ENCODE measurements at regions not wholly inside any gene's neighbourhood (a gene's known extent, or its start where the extent isn't known, plus 50 kb on each side); places are given as distances from the start of the nearest gene placed in this dataset.

DNA sequence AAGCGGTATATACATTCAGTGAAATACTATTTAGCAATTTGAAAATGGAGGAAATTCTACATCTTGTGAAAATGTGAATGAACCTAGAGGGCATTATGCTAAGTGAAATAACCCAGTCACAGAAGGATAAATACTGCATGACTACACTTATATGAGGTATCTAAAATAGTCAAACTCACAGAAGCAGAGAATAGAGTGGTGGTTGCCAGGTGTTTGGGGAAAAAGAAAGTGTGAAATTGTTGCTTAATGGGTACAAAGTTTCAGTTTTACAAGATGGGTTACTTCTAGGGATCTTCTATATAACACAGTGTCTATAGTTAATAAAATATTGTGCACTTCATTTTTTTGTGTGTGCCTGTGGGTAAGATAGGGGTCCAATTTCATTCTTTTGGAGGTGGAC is 1152.0 kb downstream of the EPHA7 start:
- H3K9me3 ChIP-seq (ENCODE audit: low read depth, low read length, poor library complexity, severe bottlenecking), result no peaks in the 10 kb centered on the region
- ChIA-PET POLR2A (ENCODE audit: low non-redundant PET) (no interaction called here), CTCF (no interaction called here)
- no peak for DNase-seq (ENCODE audit: low spot score)
- no peaks in the 10 kb centered on the region for H3K36me3 ChIP-seq (ENCODE audit: insufficient read depth, low read length, poor library complexity, severe bottlenecking)
- no peak overlapping the region for H3K27ac ChIP-seq (ENCODE audit: low read depth, low read length, poor library complexity, severe bottlenecking)
- BruUV-seq (replicated peaks), result no TSS peak
- TF ChIP-seq, protein P1, sequence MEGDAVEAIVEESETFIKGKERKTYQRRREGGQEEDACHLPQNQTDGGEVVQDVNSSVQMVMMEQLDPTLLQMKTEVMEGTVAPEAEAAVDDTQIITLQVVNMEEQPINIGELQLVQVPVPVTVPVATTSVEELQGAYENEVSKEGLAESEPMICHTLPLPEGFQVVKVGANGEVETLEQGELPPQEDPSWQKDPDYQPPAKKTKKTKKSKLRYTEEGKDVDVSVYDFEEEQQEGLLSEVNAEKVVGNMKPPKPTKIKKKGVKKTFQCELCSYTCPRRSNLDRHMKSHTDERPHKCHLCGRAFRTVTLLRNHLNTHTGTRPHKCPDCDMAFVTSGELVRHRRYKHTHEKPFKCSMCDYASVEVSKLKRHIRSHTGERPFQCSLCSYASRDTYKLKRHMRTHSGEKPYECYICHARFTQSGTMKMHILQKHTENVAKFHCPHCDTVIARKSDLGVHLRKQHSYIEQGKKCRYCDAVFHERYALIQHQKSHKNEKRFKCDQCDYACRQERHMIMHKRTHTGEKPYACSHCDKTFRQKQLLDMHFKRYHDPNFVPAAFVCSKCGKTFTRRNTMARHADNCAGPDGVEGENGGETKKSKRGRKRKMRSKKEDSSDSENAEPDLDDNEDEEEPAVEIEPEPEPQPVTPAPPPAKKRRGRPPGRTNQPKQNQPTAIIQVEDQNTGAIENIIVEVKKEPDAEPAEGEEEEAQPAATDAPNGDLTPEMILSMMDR (conservative IDR thresholded peaks at IDR 0.05; ENCODE audit: low read depth, low read length), result no peak
- no peak for TF ChIP-seq EZH2 (IDR thresholded peaks at IDR 0.05; ENCODE audit: borderline replicate concordance, low read depth, low read length, poor library complexity, severe bottlenecking)
- intact Hi-C loops (cut with micrococcal nuclease; ENCODE audit: unreplicated experiment), result no loop called here
- no peaks in the 10 kb centered on the region for H3K4me1 ChIP-seq (ENCODE audit: insufficient read depth, low read length, poor library complexity, severe bottlenecking)
- H3K4me3 ChIP-seq (ENCODE audit: low read depth, low read length, poor library complexity, severe bottlenecking), result no peak overlapping the region
- no peaks in the 10 kb centered on the region for H3K27me3 ChIP-seq (replicated peaks; ENCODE audit: insufficient read depth, low read depth, low read length, poor library complexity)

DNA sequence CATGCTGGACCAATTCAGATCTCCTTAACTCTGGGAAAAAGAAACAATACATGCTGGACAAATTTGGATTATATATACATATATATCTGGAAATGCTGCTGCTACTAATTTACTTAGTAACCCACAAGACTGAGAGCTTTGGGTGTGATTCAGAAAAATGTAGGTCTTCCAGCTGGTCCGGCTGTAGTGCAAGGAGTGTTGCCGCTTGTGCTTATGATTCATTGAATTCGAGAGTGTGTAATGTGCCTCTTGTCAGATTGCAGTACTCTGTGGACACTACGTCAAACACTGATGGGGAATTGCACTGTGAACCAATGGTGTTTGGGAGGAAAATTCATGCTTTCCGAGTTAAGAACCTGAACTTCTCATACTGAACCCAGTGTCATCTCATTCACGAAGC is 1155.5 kb downstream of the EPHA7 start:
- TF ChIP-seq, protein P1 (conservative IDR thresholded peaks at IDR 0.05; ENCODE audit: low read depth, low read length), result no peak
- TF ChIP-seq EZH2 (IDR thresholded peaks at IDR 0.05; ENCODE audit: borderline replicate concordance, low read depth, low read length, poor library complexity, severe bottlenecking), result no peak
- no peak overlapping the region for H3K27ac ChIP-seq (ENCODE audit: low read depth, low read length, poor library complexity, severe bottlenecking)
- no peak for DNase-seq (ENCODE audit: low spot score)
- H3K36me3 ChIP-seq (ENCODE audit: insufficient read depth, low read length, poor library complexity, severe bottlenecking), result no peaks in the 10 kb centered on the region
- POLR2A ChIA-PET (ENCODE audit: low non-redundant PET), result no interaction called here
- no TSS peak for BruUV-seq (replicated peaks)
- no peaks in the 10 kb centered on the region for H3K27me3 ChIP-seq (replicated peaks; ENCODE audit: insufficient read depth, low read depth, low read length, poor library complexity)
- no peak overlapping the region for H3K4me3 ChIP-seq (ENCODE audit: low read depth, low read length, poor library complexity, severe bottlenecking)
- H3K4me1 ChIP-seq (ENCODE audit: insufficient read depth, low read length, poor library complexity, severe bottlenecking), result no peaks in the 10 kb centered on the region
- CTCF ChIA-PET, result no interaction called here
- no peaks in the 10 kb centered on the region for H3K9me3 ChIP-seq (ENCODE audit: low read depth, low read length, poor library complexity, severe bottlenecking)
- intact Hi-C loops (cut with micrococcal nuclease; ENCODE audit: unreplicated experiment), result no loop called here

DNA sequence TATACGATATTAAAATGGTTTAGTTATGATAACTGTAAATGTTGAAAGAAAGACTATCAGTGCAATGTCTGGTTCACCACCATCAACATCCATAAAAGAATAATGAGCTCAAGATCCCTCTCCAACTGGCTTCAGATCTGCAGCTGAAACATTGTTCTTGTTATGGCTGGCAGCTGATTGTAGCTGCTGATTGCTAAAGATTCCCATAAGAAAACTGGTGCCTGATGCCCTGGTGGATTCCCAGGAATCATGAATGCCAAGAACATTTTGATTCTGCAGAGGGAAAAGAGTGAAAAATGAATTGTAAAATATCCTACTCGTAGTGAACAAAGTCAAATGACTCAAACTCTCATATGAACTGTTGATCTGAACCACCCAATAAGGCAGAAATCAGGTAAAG is 1160.2 kb downstream of the EPHA7 start:
- no peak overlapping the region for H3K4me3 ChIP-seq (ENCODE audit: low read depth, low read length, poor library complexity, severe bottlenecking)
- no peaks in the 10 kb centered on the region for H3K9me3 ChIP-seq (ENCODE audit: low read depth, low read length, poor library complexity, severe bottlenecking)
- no peaks in the 10 kb centered on the region for H3K4me1 ChIP-seq (ENCODE audit: insufficient read depth, low read length, poor library complexity, severe bottlenecking)
- no TSS peak for BruUV-seq (replicated peaks)
- ChIA-PET POLR2A (ENCODE audit: low non-redundant PET) (no interaction called here), CTCF (no interaction called here)
- no peaks in the 10 kb centered on the region for H3K36me3 ChIP-seq (ENCODE audit: insufficient read depth, low read length, poor library complexity, severe bottlenecking)
- H3K27ac ChIP-seq (ENCODE audit: low read depth, low read length, poor library complexity, severe bottlenecking), result no peak overlapping the region
- no peaks in the 10 kb centered on the region for H3K27me3 ChIP-seq (replicated peaks; ENCODE audit: insufficient read depth, low read depth, low read length, poor library complexity)
- intact Hi-C loops (cut with micrococcal nuclease; ENCODE audit: unreplicated experiment), result no loop called here
- no peak for TF ChIP-seq EZH2 (IDR thresholded peaks at IDR 0.05; ENCODE audit: borderline replicate concordance, low read depth, low read length, poor library complexity, severe bottlenecking)
- TF ChIP-seq, protein P1 (conservative IDR thresholded peaks at IDR 0.05; ENCODE audit: low read depth, low read length), result no peak
- DNase-seq (ENCODE audit: low spot score), result no peak

Data from A673 (cell line).